Activated naive CD4-positive, alpha-beta T cell treated with anti-CD3 and anti-CD28 coated beads, Interleukin-2, amount 50 U/mL, for 24 hours (primary cell): ENCODE measurements at regions not wholly inside any gene's neighbourhood (a gene's known extent, or its start where the extent isn't known, plus 50 kb on each side); places are given as distances from the start of the nearest gene placed in this dataset.

ENCODE experiments used
- H3K27ac Mint-ChIP-seq: one replicate; pipeline ENCODE4 v1.8.0; 2021; ENCODE audit warnings: mild to moderate bottlenecking, mixed read lengths
- H3K27me3 Mint-ChIP-seq: one replicate; pipeline ENCODE4 v1.8.0; 2021; ENCODE audit warnings: mixed read lengths
- H3K36me3 Mint-ChIP-seq: one replicate; pipeline ENCODE4 v1.8.0; 2021; ENCODE audit warnings: mixed read lengths
- H3K4me1 Mint-ChIP-seq: one replicate; pipeline ENCODE4 v1.8.0; 2021; ENCODE audit warnings: mixed read lengths
- H3K4me3 Mint-ChIP-seq: one replicate; pipeline ENCODE4 v1.8.0; 2021; ENCODE audit warnings: mild to moderate bottlenecking, mixed read lengths
- H3K9me3 Mint-ChIP-seq: one replicate; pipeline ENCODE4 v1.8.0; 2021; ENCODE audit warnings: mixed read lengths

DNA sequence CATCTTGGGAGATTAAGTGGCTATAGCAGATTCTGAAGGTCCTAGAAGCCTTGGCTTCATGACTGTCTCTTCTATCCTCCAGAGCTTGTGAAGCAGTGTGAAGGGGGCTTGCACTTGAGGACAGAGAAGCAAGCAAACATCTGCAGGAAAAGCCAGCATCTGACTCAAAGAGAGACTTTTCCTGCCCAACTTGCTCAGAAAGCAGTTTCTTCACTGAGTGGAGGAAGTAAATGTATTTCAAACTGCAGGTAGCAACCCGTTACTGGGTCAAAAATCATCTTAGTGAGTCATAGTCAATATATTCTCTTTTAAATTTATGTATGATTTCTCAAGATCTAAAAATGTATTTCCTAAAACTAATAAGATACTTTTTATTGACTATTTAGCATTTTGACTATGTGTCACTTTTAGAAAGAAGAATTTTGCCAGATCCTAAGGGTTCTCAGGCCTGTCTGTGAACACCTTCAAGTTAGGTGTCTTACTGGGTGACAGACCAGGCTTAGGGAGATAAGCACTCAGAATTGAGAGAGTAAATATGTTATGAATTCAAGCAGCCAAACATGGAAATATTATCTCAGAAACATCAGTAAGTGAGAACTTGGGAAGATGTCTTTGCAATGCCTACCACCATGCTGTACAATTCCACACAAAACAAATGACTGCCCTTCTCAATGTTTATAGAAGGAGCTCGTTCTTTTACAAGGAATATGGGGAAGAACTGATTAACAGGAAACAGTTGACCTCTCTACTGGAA, 72.6 kb upstream of the DMAC1 start:
- Mint-ChIP-seq H3K36me3 (peaks cover 1% of the 10 kb centered on the region), H3K4me1 (no peaks in the 10 kb centered on the region), H3K27ac (no peak overlapping the region), H3K9me3 (no peaks in the 10 kb centered on the region), H3K27me3 (no peaks in the 10 kb centered on the region), H3K4me3 (no peak overlapping the region)

- Mint-ChIP-seq H3K9me3 (no peaks in the 10 kb centered on the region), H3K36me3 (no peaks in the 10 kb centered on the region), H3K4me3 (no peak overlapping the region)
These were observed 69.8 kb upstream of the DMAC1 start for GRCh38 chr9:7869340-7869739.

DNA sequence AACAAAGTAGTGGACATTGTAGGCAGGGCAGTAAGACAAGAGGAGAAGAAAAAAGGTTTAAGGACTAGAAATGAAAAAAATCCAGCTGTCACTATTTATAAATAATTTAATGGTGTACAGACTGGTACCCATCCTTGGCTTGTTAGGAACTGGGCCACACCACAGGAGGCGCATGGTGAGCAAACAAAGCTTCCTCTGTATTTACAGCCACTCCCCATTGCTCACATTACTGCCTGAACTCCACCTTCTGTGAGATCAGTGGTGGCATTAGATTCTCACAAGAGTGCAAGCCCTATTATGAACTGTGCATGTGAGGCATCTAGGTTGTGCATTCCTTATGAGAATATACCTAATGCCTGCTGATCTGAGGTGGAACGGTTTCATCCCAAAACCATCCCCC, 62.6 kb upstream of the DMAC1 start:
- no peak overlapping the region for H3K4me3 Mint-ChIP-seq
- no peak overlapping the region for H3K27ac Mint-ChIP-seq
- no peaks in the 10 kb centered on the region for H3K27me3 Mint-ChIP-seq
- H3K36me3 Mint-ChIP-seq, result no peaks in the 10 kb centered on the region
- no peaks in the 10 kb centered on the region for H3K9me3 Mint-ChIP-seq
- no peaks in the 10 kb centered on the region for H3K4me1 Mint-ChIP-seq

More at GRCh38 chr9:7869340-7869739, 69.8 kb upstream of the DMAC1 start:
- Mint-ChIP-seq H3K27ac (no peak overlapping the region), H3K27me3 (no peaks in the 10 kb centered on the region), H3K4me1 (no peaks in the 10 kb centered on the region)

DNA sequence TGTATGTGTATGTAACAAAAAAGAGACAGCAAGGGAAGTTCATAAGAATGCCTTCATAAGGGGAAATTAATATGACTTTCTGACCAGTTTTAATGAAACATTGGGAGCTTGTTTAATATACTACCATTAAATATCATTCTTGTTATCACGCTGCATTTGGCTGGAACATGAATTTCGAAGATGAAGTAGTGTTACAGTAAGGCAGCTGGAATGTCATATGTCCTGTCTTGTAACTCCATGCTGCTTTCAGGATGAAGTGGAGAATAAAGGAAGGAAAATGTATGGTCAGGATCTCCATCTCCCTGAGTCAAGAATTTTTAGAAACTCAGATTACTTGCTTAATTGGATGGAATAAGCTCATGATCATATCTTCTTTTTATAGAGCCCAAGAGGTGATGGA, 61.5 kb upstream of the DMAC1 start:
- Mint-ChIP-seq H3K4me3 (no peak overlapping the region), H3K27me3 (no peaks in the 10 kb centered on the region), H3K4me1 (no peaks in the 10 kb centered on the region), H3K36me3 (no peaks in the 10 kb centered on the region), H3K9me3 (no peaks in the 10 kb centered on the region), H3K27ac (no peak overlapping the region)

DNA sequence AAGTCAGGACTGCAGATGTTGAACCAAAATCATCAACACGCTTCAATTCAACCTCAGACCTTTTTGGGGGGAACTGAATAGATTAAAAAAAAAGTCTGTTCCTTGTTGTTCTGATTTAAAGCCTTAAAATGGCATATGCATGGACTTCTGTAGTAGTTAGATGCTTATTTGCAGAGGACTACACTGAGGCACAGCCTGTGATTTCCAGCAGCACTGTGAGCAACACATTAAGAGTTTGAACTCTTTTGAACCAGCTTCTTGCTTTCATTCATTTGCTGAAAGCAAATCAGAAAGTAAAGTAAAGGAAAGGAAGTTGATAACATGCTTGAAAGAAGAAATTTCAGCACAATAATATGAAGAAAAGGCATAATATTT, 60.7 kb upstream of the DMAC1 start:
- Mint-ChIP-seq H3K4me1 (no peaks in the 10 kb centered on the region), H3K27ac (no peak overlapping the region), H3K9me3 (no peaks in the 10 kb centered on the region), H3K27me3 (no peaks in the 10 kb centered on the region), H3K36me3 (no peaks in the 10 kb centered on the region), H3K4me3 (no peak overlapping the region)

DNA sequence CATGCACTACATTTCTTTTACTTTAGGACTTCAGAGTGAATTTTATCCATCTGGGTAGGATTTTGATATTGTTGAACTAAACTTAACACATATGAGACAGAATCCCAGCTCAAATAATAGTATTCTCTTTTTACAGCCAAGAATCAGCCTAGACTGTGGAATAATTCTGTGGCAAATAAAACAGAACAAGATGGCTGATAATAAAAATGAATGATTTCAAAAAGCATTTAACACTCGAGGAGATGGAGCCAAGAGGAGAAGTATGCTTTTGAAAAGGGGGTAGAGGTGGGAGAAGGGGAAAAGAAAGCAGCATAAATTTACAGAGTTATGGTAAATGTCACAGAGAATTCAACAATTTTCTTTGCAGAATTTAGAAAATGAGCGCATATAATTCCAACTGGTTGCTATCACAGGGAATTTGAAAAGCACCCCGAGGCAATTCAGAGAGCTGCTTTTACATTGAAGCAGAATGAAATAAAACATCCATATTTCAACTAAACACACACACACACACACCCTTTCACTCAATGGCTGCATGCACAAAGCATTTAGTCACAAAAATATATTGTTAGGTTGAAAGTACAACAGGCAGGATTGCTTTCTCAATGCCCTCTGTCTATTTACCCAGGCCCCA, 60.2 kb upstream of the DMAC1 start:
- no peak overlapping the region for H3K27ac Mint-ChIP-seq
- no peaks in the 10 kb centered on the region for H3K4me1 Mint-ChIP-seq

DNA sequence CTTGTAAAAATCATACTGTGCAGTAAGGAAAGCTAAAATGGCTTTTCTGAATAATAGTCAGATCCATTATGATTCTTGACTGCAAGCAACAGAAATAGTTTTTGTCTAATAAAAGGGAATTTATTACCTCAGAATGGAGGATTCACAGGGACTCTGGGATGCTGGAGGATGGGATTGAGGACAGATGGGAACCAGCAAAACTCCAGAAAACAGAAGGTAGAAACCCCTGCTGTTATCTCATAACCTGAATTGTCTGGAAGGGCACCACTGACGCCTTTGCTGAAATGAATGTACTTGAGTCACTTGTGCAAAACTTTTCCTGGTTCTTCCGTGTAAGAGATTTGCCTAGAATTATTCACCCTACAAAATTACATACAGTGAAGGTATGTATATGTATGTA, 58.6 kb upstream of the DMAC1 start:
- Mint-ChIP-seq H3K27me3 (no peaks in the 10 kb centered on the region), H3K36me3 (no peaks in the 10 kb centered on the region), H3K27ac (no peak overlapping the region), H3K9me3 (no peaks in the 10 kb centered on the region), H3K4me1 (no peaks in the 10 kb centered on the region), H3K4me3 (no peak overlapping the region)

More for the DNA sequence above, 60.2 kb upstream of the DMAC1 start:
- no peaks in the 10 kb centered on the region for H3K9me3 Mint-ChIP-seq
- H3K4me3 Mint-ChIP-seq, result no peak overlapping the region
- H3K36me3 Mint-ChIP-seq, result no peaks in the 10 kb centered on the region
- H3K27me3 Mint-ChIP-seq, result no peaks in the 10 kb centered on the region

GRCh38 chr9:7854763-7855162, 55.2 kb upstream of the DMAC1 start:
- no peaks in the 10 kb centered on the region for H3K4me1 Mint-ChIP-seq
- no peaks in the 10 kb centered on the region for H3K36me3 Mint-ChIP-seq
- no peak overlapping the region for H3K4me3 Mint-ChIP-seq
- no peaks in the 10 kb centered on the region for H3K9me3 Mint-ChIP-seq
- no peaks in the 10 kb centered on the region for H3K27me3 Mint-ChIP-seq
- no peak overlapping the region for H3K27ac Mint-ChIP-seq
